Spleen (tissue), 7 donors: ENCODE measurements at regions not wholly inside any gene's neighbourhood (a gene's known extent, or its start where the extent isn't known, plus 50 kb on each side); places are given as distances from the start of the nearest gene placed in this dataset.

Experiments
- CTCF ChIP-seq, 11 experiments: fragments of 200-600 bp in 7 of 11; fragments of 450-650 bp in 4 of 11; sonication (generic) in 4 of 11; IDR thresholded peaks in 8 of 11; conservative IDR thresholded peaks in 3 of 11; 1 replicate in 7 of 11; 2 replicates in 4 of 11; pipeline versions ENCODE4 v1.4.0 to v1.8.0; 2016 to 2021; ENCODE audit warnings: antibody characterized with exemption in 11 of 11, inconsistent platforms in 4 of 11, mild to moderate bottlenecking in 1 of 11
- POLR2A ChIP-seq, 3 donors: fragments of 450-650 bp; IDR thresholded peaks; one replicate each; pipeline ENCODE4 v1.5.1; 2017; ENCODE audit warnings: antibody characterized with exemption in 3 of 3, mild to moderate bottlenecking in 1 of 3
- POLR2AphosphoS5 ChIP-seq, 3 donors: sonication (generic); formaldehyde crosslinking; IDR thresholded peaks; one replicate each; pipeline ENCODE4 v1.5.1; 2017; ENCODE audit warnings: antibody characterized with exemption in 3 of 3
- donor health status: DM: no; HTN: no; CAD: no; lungs with moderate emphysema.
- donor health status: DM: no; HTN: no; CAD: no.
- donor health status: DM: no; HTN: no; CAD: no.

GRCh38 chr15:35925275-35926006, 379.5 kb upstream of the DPH6 start:
- no peak for TF ChIP-seq CTCF (IDR thresholded peaks at IDR 0.05 in 8 of 11, conservative IDR thresholded peaks at IDR 0.05 in 3 of 11)
- no peak for TF ChIP-seq POLR2AphosphoS5 (IDR thresholded peaks at IDR 0.05)
- no peak for TF ChIP-seq POLR2A (IDR thresholded peaks at IDR 0.05)
